ENCODE measurements at regions not wholly inside any gene's neighbourhood (a gene's known extent, or its start where the extent isn't known, plus 50 kb on each side); places are given as distances from the start of the nearest gene placed in this dataset.

GRCh38 chr1:5365751-5366150, 626.5 kb downstream of the NPHP4 start:
- intact Hi-C loops (cut with DNase I) = no loop called here
- no peaks in the 10 kb centered on the region for H3K36me3 ChIP-seq
- peak; percentile 2 for DNase-seq
- TF ChIP-seq CTCF (IDR thresholded peaks at IDR 0.05) (no peak), POLR2AphosphoS5 (IDR thresholded peaks at IDR 0.05) (no peak), EP300 (IDR thresholded peaks at IDR 0.05) (no peak), POLR2A (IDR thresholded peaks at IDR 0.05) (no peak)
- peaks cover 0 to 4% (median 0%) of the 10 kb centered on the region in 3 donors for H3K27me3 ChIP-seq
- WGBS, 2 donors = 69 to 76% methylated on average over 5 of the region's 5 CpGs
- no peaks in the 10 kb centered on the region for H3K4me1 ChIP-seq
- no peaks in the 10 kb centered on the region for H3K9me3 ChIP-seq
- H3K27ac ChIP-seq = no peak overlapping the region
- H3K4me3 ChIP-seq = no peak overlapping the region

- Histone ChIP-seq H3K4me1 (no peaks in the 10 kb centered on the region), H3K4me3 (no peak overlapping the region), H3K27ac (no peak overlapping the region), H3K27me3 (peaks cover 0 to 4% (median 0%) of the 10 kb centered on the region in 3 donors), H3K36me3 (no peaks in the 10 kb centered on the region), H3K9me3 (no peaks in the 10 kb centered on the region)
- TF ChIP-seq CTCF (IDR thresholded peaks at IDR 0.05) = no peak
- TF ChIP-seq POLR2A (IDR thresholded peaks at IDR 0.05) = no peak
- no peak for TF ChIP-seq EP300 (IDR thresholded peaks at IDR 0.05)
- TF ChIP-seq POLR2AphosphoS5 (IDR thresholded peaks at IDR 0.05) = no peak
- DNase-seq = peak; percentile 28
- intact Hi-C loops (cut with DNase I) = no loop called here
- WGBS, 2 donors = 83 to 87% methylated on average over 6 of the region's 6 CpGs
Observed at GRCh38 chr1:5364591-5364990, 627.6 kb downstream of the NPHP4 start.

- TF ChIP-seq CTCF (IDR thresholded peaks at IDR 0.05) (no peak), POLR2A (IDR thresholded peaks at IDR 0.05) (no peak), POLR2AphosphoS5 (IDR thresholded peaks at IDR 0.05) (no peak), EP300 (IDR thresholded peaks at IDR 0.05) (no peak)
- DNase-seq = no peak
- Histone ChIP-seq H3K27me3 (no peaks in the 10 kb centered on the region), H3K9me3 (peaks cover 0 to 7% (median 4%) of the 10 kb centered on the region in 4 donors), H3K4me3 (no peak overlapping the region), H3K36me3 (no peaks in the 10 kb centered on the region), H3K27ac (no peak overlapping the region), H3K4me1 (no peaks in the 10 kb centered on the region)
- intact Hi-C loops (cut with DNase I) = no loop called here
- WGBS, 2 donors = 74 to 83% methylated on average over 3 of the region's 3 CpGs
Observed at GRCh38 chr1:5354681-5355080, 637.5 kb downstream of the NPHP4 start.

GRCh38 chr1:5351366-5351765, 640.9 kb downstream of the NPHP4 start:
- Histone ChIP-seq H3K27me3 (no peaks in the 10 kb centered on the region), H3K27ac (no peak overlapping the region), H3K36me3 (no peaks in the 10 kb centered on the region), H3K4me1 (no peaks in the 10 kb centered on the region), H3K4me3 (no peak overlapping the region), H3K9me3 (no peaks in the 10 kb centered on the region)
- DNase-seq = peak; percentile 19
- WGBS, 2 donors = 74% methylated on average over 4 of the region's 4 CpGs
- intact Hi-C loops (cut with DNase I) = no loop called here
- TF ChIP-seq POLR2A (IDR thresholded peaks at IDR 0.05) (no peak), CTCF (IDR thresholded peaks at IDR 0.05) (no peak), POLR2AphosphoS5 (IDR thresholded peaks at IDR 0.05) (no peak), EP300 (IDR thresholded peaks at IDR 0.05) (no peak)

- Histone ChIP-seq H3K27me3 (no peaks in the 10 kb centered on the region), H3K36me3 (no peaks in the 10 kb centered on the region), H3K27ac (no peak overlapping the region), H3K4me3 (no peak overlapping the region), H3K4me1 (no peaks in the 10 kb centered on the region), H3K9me3 (no peaks in the 10 kb centered on the region)
- 85 to 86% methylated on average over 6 of the region's 6 CpGs for WGBS, 2 donors
- peak; percentile 0 for DNase-seq
- intact Hi-C loops (cut with DNase I) = no loop called here
- TF ChIP-seq POLR2A (IDR thresholded peaks at IDR 0.05) = no peak
- TF ChIP-seq EP300 (IDR thresholded peaks at IDR 0.05) = no peak
Observed at GRCh38 chr1:5349526-5349925, 642.7 kb downstream of the NPHP4 start.
